AG04450 (cell line): ENCODE measurements at regions not wholly inside any gene's neighbourhood (a gene's known extent, or its start where the extent isn't known, plus 50 kb on each side); places are given as distances from the start of the nearest gene placed in this dataset.
"Not testable (repeated sequence)": the region's sequence is repeated elsewhere in the genome, so short reads cannot be mapped to it uniquely, and the experiment has no call there.

Experiments used
- CTCF ChIA-PET: fragments of 300-600, 350-600 bp; formaldehyde crosslinking; extraction: SDS; loops from one replicate; lab custom pipeline; 2022; ENCODE audit warnings: antibody characterized with exemption, inconsistent platforms; lab: Charles Lee
- POLR2A ChIA-PET: fragments of 350-600 bp; formaldehyde crosslinking; extraction: SDS; loops from one replicate; lab custom pipeline; 2021; ENCODE audit warnings: antibody characterized with exemption, inconsistent platforms; lab: Yijun Ruan, JAX
- DNase-seq: peaks from one replicate; pipeline ENCODE4 v3.0.0-alpha.2; 2011; ENCODE audit warnings: low read depth, low spot score
- H3K27ac ChIP-seq: one replicate; pipeline ENCODE4 v1.5.1; 2012; ENCODE audit warnings: low read depth, low read length, control low read depth
- H3K27me3 ChIP-seq: one replicate; pipeline ENCODE4 v1.6.0; 2012; ENCODE audit warnings: low read length; ENCODE audit not compliant: control insufficient read depth, insufficient read depth
- H3K4me3 ChIP-seq: 2 replicates; pipeline ENCODE4 v1.5.1; 2011; ENCODE audit warnings: mild to moderate bottlenecking, low read depth, low read length, control low read depth
- H3K9me3 ChIP-seq: 2 replicates; pipeline ENCODE4 v1.5.1; 2012; ENCODE audit warnings: low read length; ENCODE audit not compliant: control insufficient read depth, insufficient read depth

GRCh38 chr9:39809401-39810226, 454.1 kb downstream of the SPATA31A1 start:
- CTCF ChIA-PET, result not testable (repeated sequence)

GRCh38 chr9:39810401-39810800, 454.9 kb downstream of the SPATA31A1 start:
- not testable (repeated sequence) for DNase-seq

More at GRCh38 chr9:39809401-39810226, 454.1 kb downstream of the SPATA31A1 start:
- H3K27me3 ChIP-seq, H3K9me3 ChIP-seq, POLR2A ChIA-PET, DNase-seq: not testable (repeated sequence)
- Histone ChIP-seq H3K4me3 (peak overlapping the region; percentile 63), H3K27ac (peak overlapping the region; percentile 75)

GRCh38 chr9:39811615-39812014, 456.1 kb downstream of the SPATA31A1 start:
- CTCF ChIA-PET, H3K4me3 ChIP-seq, H3K27ac ChIP-seq, DNase-seq, H3K27me3 ChIP-seq, POLR2A ChIA-PET, H3K9me3 ChIP-seq: not testable (repeated sequence)

More at GRCh38 chr9:39810401-39810800, 454.9 kb downstream of the SPATA31A1 start:
- H3K9me3 ChIP-seq, H3K27me3 ChIP-seq, H3K27ac ChIP-seq, H3K4me3 ChIP-seq, POLR2A ChIA-PET, CTCF ChIA-PET: not testable (repeated sequence)

GRCh38 chr9:39828457-39828856, 473.0 kb downstream of the SPATA31A1 start:
- DNase-seq, H3K9me3 ChIP-seq, H3K4me3 ChIP-seq, H3K27me3 ChIP-seq, CTCF ChIA-PET, POLR2A ChIA-PET, H3K27ac ChIP-seq: not testable (repeated sequence)
